SK-N-SH (cell line): ENCODE measurements at regions not wholly inside any gene's neighbourhood (a gene's known extent, or its start where the extent isn't known, plus 50 kb on each side); places are given as distances from the start of the nearest gene placed in this dataset.

ENCODE experiments used
- CTCF ChIA-PET: fragments of 300-600, 350-600 bp; formaldehyde crosslinking; extraction: SDS; loops from one replicate; lab custom pipeline; 2021; lab: Yijun Ruan, JAX
- POLR2A ChIA-PET: fragments of 350-600 bp; sonication (Branson Sonifier 250); formaldehyde crosslinking; extraction: SDS; loops from one replicate; lab custom pipeline; 2020; ENCODE audit warnings: antibody characterized with exemption, inconsistent platforms; lab: Yijun Ruan, JAX
- DNase-seq: peaks from one replicate; pipeline ENCODE4 v3.0.0; 2012
- H2AFZ ChIP-seq: fragments of 200-600 bp; sonication (generic); 2 replicates; pipeline ENCODE4 v1.8.1; 2016; ENCODE audit warnings: antibody characterized with exemption, mild to moderate bottlenecking, low read depth
- H3F3A ChIP-seq: fragments of 200-600 bp; sonication (generic); replicated peaks from 2 replicates; pipeline ENCODE3; 2016; ENCODE audit warnings: antibody characterized with exemption, mild to moderate bottlenecking; ENCODE audit not compliant: insufficient read depth
- H3K27ac ChIP-seq, 2 experiments: fragments of 200-500 bp in 1 of 2; fragments of 200-600 bp in 1 of 2; sonication (Bioruptor generic) in 1 of 2; sonication (generic), shearing (Covaris generic) in 1 of 2; 2 replicates each; pipeline versions ENCODE4 v1.5.1 to v1.6.1; 2014 to 2016; ENCODE audit warnings: low read depth in 2 of 2, inconsistent platforms in 1 of 2, low read length in 1 of 2, mild to moderate bottlenecking in 1 of 2, mixed read lengths in 1 of 2
- H3K27me3 ChIP-seq: fragments of 200-600 bp; sonication (generic), shearing (Covaris generic); 2 replicates; pipeline ENCODE4 v1.6.1; 2016; ENCODE audit warnings: mixed run types; ENCODE audit not compliant: insufficient read depth
- H3K36me3 ChIP-seq, 2 experiments: fragments of 200-500 bp in 1 of 2; fragments of 200-600 bp in 1 of 2; sonication (Bioruptor generic) in 1 of 2; sonication (generic) in 1 of 2; replicated peaks in 1 of 2; 2 replicates each; pipeline versions ENCODE3 to v1.5.1; 2014 to 2016; ENCODE audit warnings: low read length in 1 of 2, mild to moderate bottlenecking in 1 of 2; ENCODE audit not compliant: insufficient read depth in 2 of 2, control insufficient read depth in 1 of 2
- H3K4me1 ChIP-seq, 2 experiments: fragments of 200-500 bp in 1 of 2; fragments of 200-600 bp in 1 of 2; sonication (Bioruptor generic) in 1 of 2; sonication (generic), shearing (Covaris generic) in 1 of 2; 2 replicates each; pipeline versions ENCODE4 v1.5.1 to v1.6.1; 2014 to 2016; ENCODE audit warnings: low read depth in 1 of 2, low read length in 1 of 2, mixed run types in 1 of 2; ENCODE audit not compliant: insufficient read depth in 2 of 2, control insufficient read depth in 1 of 2
- H3K4me2 ChIP-seq: fragments of 200-600 bp; sonication (generic), shearing (Covaris generic); 2 replicates; pipeline ENCODE4 v1.6.1; 2017; ENCODE audit warnings: mixed run types
- H3K4me3 ChIP-seq, 2 experiments: fragments of 200-500 bp in 1 of 2; fragments of 200-600 bp in 1 of 2; sonication (Bioruptor generic) in 1 of 2; sonication (generic), shearing (Covaris generic) in 1 of 2; 2 replicates each; pipeline versions ENCODE4 v1.5.1 to v1.8.1; 2014 to 2016; ENCODE audit warnings: low read depth in 2 of 2, inconsistent platforms in 1 of 2, low read length in 1 of 2, mild to moderate bottlenecking in 1 of 2, mixed read lengths in 1 of 2, moderate library complexity in 1 of 2
- H3K79me2 ChIP-seq: fragments of 200-600 bp; sonication (generic); 2 replicates; pipeline ENCODE4 v1.8.1; 2017; ENCODE audit warnings: mild to moderate bottlenecking; ENCODE audit not compliant: insufficient read depth
- H3K9ac ChIP-seq: fragments of 200-600 bp; sonication (generic); 2 replicates; pipeline ENCODE4 v1.6.1; 2017; ENCODE audit warnings: mixed run types
- H3K9me2 ChIP-seq: fragments of 200-600 bp; sonication (generic); 2 replicates; pipeline ENCODE4 v1.6.1; 2017; ENCODE audit warnings: mixed run types
- H3K9me3 ChIP-seq: fragments of 200-600 bp; sonication (generic); 2 replicates; pipeline ENCODE4 v1.6.1; 2017; ENCODE audit warnings: mixed run types, mild to moderate bottlenecking, moderate library complexity
- H4K20me1 ChIP-seq: fragments of 200-600 bp; sonication (generic); 2 replicates; pipeline ENCODE4 v1.6.1; 2017; ENCODE audit warnings: mild to moderate bottlenecking, mixed run types; ENCODE audit not compliant: insufficient read depth
- CHD2 ChIP-seq: fragments of 150-350 bp; IDR thresholded peaks from 2 replicates; pipeline ENCODE4 v1.6.1; 2018; ENCODE audit warnings: low read length; ENCODE audit not compliant: partially characterized antibody
- ELF1 ChIP-seq: IDR thresholded peaks from 2 replicates; pipeline ENCODE4 v1.4.0; 2012
- EP300 ChIP-seq, 2 experiments: IDR thresholded peaks; 2 replicates each; pipeline versions ENCODE4 v1.4.0 to v1.6.1; 2012; ENCODE audit warnings: borderline replicate concordance in 1 of 2, low read depth in 1 of 2, low read length in 1 of 2
- FOSL2 ChIP-seq: IDR thresholded peaks from 2 replicates; pipeline ENCODE4 v1.4.0; 2012; ENCODE audit warnings: low read depth, mild to moderate bottlenecking, moderate library complexity, borderline replicate concordance
- FOXJ3 ChIP-seq: sonication (generic); formaldehyde crosslinking; IDR thresholded peaks from 2 replicates; pipeline ENCODE4 v1.5.1; 2020; ENCODE audit warnings: mild to moderate bottlenecking, missing genetic modification reagents
- FOXM1 ChIP-seq: IDR thresholded peaks from 2 replicates; pipeline ENCODE4 v1.4.0; 2012; ENCODE audit warnings: low read depth, mild to moderate bottlenecking
- GATA2 ChIP-seq: sonication (generic); formaldehyde crosslinking; IDR thresholded peaks from 2 replicates; pipeline ENCODE4 v1.5.0; 2020; ENCODE audit warnings: mild to moderate bottlenecking, missing genetic modification reagents
- JUND ChIP-seq: IDR thresholded peaks from 2 replicates; pipeline ENCODE4 v1.4.0; 2012
- MAX ChIP-seq: IDR thresholded peaks from 2 replicates; pipeline ENCODE4 v1.4.0; 2012; ENCODE audit warnings: low read depth
- MXI1 ChIP-seq: IDR thresholded peaks from 2 replicates; pipeline ENCODE4 v1.6.1; 2012; ENCODE audit warnings: mild to moderate bottlenecking, low read depth, low read length, improper control_type of control experiment
- NFIC ChIP-seq: IDR thresholded peaks from 2 replicates; pipeline ENCODE4 v1.4.0; 2012; ENCODE audit warnings: borderline replicate concordance
- PBX3 ChIP-seq: IDR thresholded peaks from 2 replicates; pipeline ENCODE4; 2012
- RAD21 ChIP-seq: IDR thresholded peaks from 2 replicates; pipeline ENCODE4 v1.6.1; 2012; ENCODE audit warnings: mild to moderate bottlenecking, low read length
- RCOR1 ChIP-seq: fragments of 150-350 bp; IDR thresholded peaks from 2 replicates; pipeline ENCODE4 v1.6.1; 2017; ENCODE audit warnings: antibody characterized with exemption, low read length
- REST ChIP-seq: IDR thresholded peaks from 2 replicates; pipeline ENCODE4 v1.6.1; 2012; ENCODE audit warnings: mild to moderate bottlenecking, low read depth, low read length, moderate library complexity
- RFX5 ChIP-seq: IDR thresholded peaks from 2 replicates; pipeline ENCODE4 v1.6.1; 2012; ENCODE audit warnings: mild to moderate bottlenecking, improper control_type of control experiment, low read length
- RXRA ChIP-seq: IDR thresholded peaks from 2 replicates; pipeline ENCODE4 v1.4.0; 2012; ENCODE audit warnings: low read depth, mild to moderate bottlenecking, borderline replicate concordance
- SIN3A ChIP-seq: IDR thresholded peaks from 2 replicates; pipeline ENCODE4 v1.6.1; 2012; ENCODE audit warnings: low read depth, mild to moderate bottlenecking, low read length, moderate library complexity, borderline replicate concordance
- TCF12 ChIP-seq: IDR thresholded peaks from 2 replicates; pipeline ENCODE4 v1.4.0; 2012
- TEAD4 ChIP-seq: IDR thresholded peaks from 2 replicates; pipeline ENCODE4 v1.4.0; 2012; ENCODE audit warnings: mild to moderate bottlenecking, borderline replicate concordance; ENCODE audit not compliant: insufficient read depth
- ZBTB33 ChIP-seq: IDR thresholded peaks from 2 replicates; pipeline ENCODE4 v1.4.0; 2012; ENCODE audit warnings: low read depth, borderline replicate concordance
- WGBS: methylation state at CpG from one replicate; pipeline ENCODE4 v1.1.6; 2017; ENCODE audit warnings: low lambda C conversion rate; 5-methylcytosine and 5-hydroxymethylcytosine counted together

- no peaks in the 10 kb centered on the region for H3K79me2 ChIP-seq
- no peaks in the 10 kb centered on the region for H3K4me1 ChIP-seq
- H4K20me1 ChIP-seq: no peaks in the 10 kb centered on the region
- no peaks in the 10 kb centered on the region; the same call in 1 of the 2 replicates for H3K9me2 ChIP-seq
- H3F3A ChIP-seq: no peaks in the 10 kb centered on the region
- no peak overlapping the region for H3K27ac ChIP-seq
- WGBS: 6% methylated on average over 1 of the region's 1 CpG
- H3K27me3 ChIP-seq: 0 out of 2 replicates have a peak, but pooled peaks cover 6% of the 10 kb centered on the region
- no peak overlapping the region for H3K9ac ChIP-seq
- ChIA-PET CTCF (no interaction called here), POLR2A (no interaction called here)
- TF ChIP-seq NFIC (no peak), GATA2 (CRISPR knock-in tag) (no peak), JUND (no peak), MXI1 (no peak), RXRA (no peak), RCOR1 (no peak), EP300 (IDR thresholded peaks at IDR 0.05; ENCODE audit: borderline replicate concordance in 1 of 2, low read depth in 1 of 2, low read length in 1 of 2) (no peak), RAD21 (no peak), TCF12 (no peak), ZBTB33 (no peak), MAX (no peak)
- no peak overlapping the region for H3K4me3 ChIP-seq
- no peaks in the 10 kb centered on the region for H3K36me3 ChIP-seq
- no peak overlapping the region for H2AFZ ChIP-seq
- DNase-seq: no peak
- no peak overlapping the region for H3K4me2 ChIP-seq
- no peaks in the 10 kb centered on the region for H3K9me3 ChIP-seq
Measured at GRCh38 chr5:23007236-23007635, 154.1 kb upstream of the CDH12 start.

- Histone ChIP-seq H3K4me1 (no peaks in the 10 kb centered on the region), H3K9ac (no peak overlapping the region), H3K79me2 (no peaks in the 10 kb centered on the region), H2AFZ (no peak overlapping the region), H3F3A (no peaks in the 10 kb centered on the region), H3K36me3 (no peaks in the 10 kb centered on the region), H3K4me2 (no peak overlapping the region), H3K27ac (no peak overlapping the region), H4K20me1 (no peaks in the 10 kb centered on the region), H3K9me2 (no peaks in the 10 kb centered on the region), H3K9me3 (no peaks in the 10 kb centered on the region), H3K27me3 (0 out of 2 replicates have a peak, but pooled peaks cover 6% of the 10 kb centered on the region), H3K4me3 (no peak overlapping the region)
- no peak for DNase-seq
- CTCF ChIA-PET: no interaction called here
- TF ChIP-seq JUND (no peak), ELF1 (no peak), FOXM1 (no peak), RFX5 (no peak), SIN3A (no peak), FOSL2 (no peak), FOXJ3 (CRISPR knock-in tag) (no peak), PBX3 (no peak), REST (no peak), CHD2 (no peak), TEAD4 (no peak), TCF12 (no peak), MXI1 (no peak), RXRA (no peak)
- 0% methylated on average over 3 of the region's 3 CpGs for WGBS
- POLR2A ChIA-PET: no interaction called here
Measured at GRCh38 chr5:23001120-23001519, 148.0 kb upstream of the CDH12 start.
